Heart right ventricle (tissue), 16 donors: ENCODE measurements at regions not wholly inside any gene's neighbourhood (a gene's known extent, or its start where the extent isn't known, plus 50 kb on each side); places are given as distances from the start of the nearest gene placed in this dataset.

Experiments used
- ATAC-seq, 8 donors: fragments of 200-7000 bp; cut with Tn5 transposase; one replicate each; pipeline ENCODE4 v1.9.1; 2020; ENCODE audit warnings: mild to moderate bottlenecking in 8 of 8, moderate library complexity in 8 of 8, moderate number of reproducible peaks in 1 of 8
- DNase-seq, 2 donors: peaks; one replicate each; pipeline ENCODE4 v3.0.0-alpha.2; 2020
- H3K27ac ChIP-seq, 10 donors: fragments of 200-600 bp; sonication (generic) in 2 of 10; one replicate each; pipeline versions ENCODE4 v1.5.0 to v1.8.0; 2020 to 2022; ENCODE audit warnings: mild to moderate bottlenecking in 3 of 10
- H3K27me3 ChIP-seq, 7 donors: fragments of 200-600 bp; one replicate each; pipeline ENCODE4 v1.8.0; 2021 to 2022; ENCODE audit warnings: mild to moderate bottlenecking in 2 of 7
- H3K36me3 ChIP-seq, 9 donors: fragments of 200-600 bp; sonication (generic) in 1 of 9; one replicate each; pipeline versions ENCODE4 v1.5.0 to v1.8.0; 2020 to 2022; ENCODE audit warnings: mild to moderate bottlenecking in 2 of 9
- H3K4me1 ChIP-seq, 9 donors: fragments of 200-600 bp; sonication (generic) in 1 of 9; one replicate each; pipeline versions ENCODE4 v1.5.0 to v1.8.0; 2020 to 2022; ENCODE audit warnings: mild to moderate bottlenecking in 4 of 9
- H3K4me3 ChIP-seq, 10 donors: fragments of 200-600 bp; sonication (generic) in 2 of 10; one replicate each; pipeline versions ENCODE4 v1.5.0 to v1.8.0; 2020 to 2022; ENCODE audit warnings: mild to moderate bottlenecking in 7 of 10, moderate library complexity in 2 of 10
- H3K9me3 ChIP-seq, 11 donors: fragments of 200-600 bp in 10 of 11; sonication (generic) in 2 of 11; one replicate each; pipeline versions ENCODE4 v1.5.0 to v1.8.0; 2013 to 2022; ENCODE audit warnings: mild to moderate bottlenecking in 2 of 11, control low read depth in 1 of 11, moderate library complexity in 1 of 11
- WGBS, 2 donors: extraction: QIAGEN DNeasy Blood & Tissue Kit; methylation state at CpG; one replicate each; pipeline ENCODE4 v1.1.7; 2013; ENCODE audit warnings: inconsistent platforms in 1 of 2; 5-methylcytosine and 5-hydroxymethylcytosine counted together
- intact Hi-C, 10 donors: fragments of 100-400 bp; cut with DNase I; formaldehyde crosslinking; loops; one replicate each; pipeline versions ENCODE4 v1.11.1 to v1.14.2; 2022
- TF ChIP-seq, protein P1 (sequence below), 9 donors: fragments of 200-600 bp; sonication (generic) in 2 of 9; IDR thresholded peaks; one replicate each; pipeline versions ENCODE4 v1.5.0 to v1.8.0; 2021 to 2022; ENCODE audit warnings: antibody characterized with exemption in 9 of 9, mild to moderate bottlenecking in 5 of 9, moderate library complexity in 1 of 9
- donor health status: Arrhythmogenic right ventricular cardiomyopathy.
- donor health status: ischemic (EF 13 %, LVEDD 7.1; RV severe dilation, severe dysfunction).
- donor health status: healthy with polysubstance abuse.
- donor health status: DM: no; HTN: yes; CAD: no.
- donor health status: DM: no; HTN: no; CAD: no.
- donor health status: ischemic (EF 25% LVEDD 6.9; RV normal size, moderate dysfunction).
- donor health status: ischemic (EF 25% LVEDD 5.7; RV mildly dilated, moderate dysfunction).
- donor health status: healthy.
- donor health status: DM: yes; HTN: yes; CAD: no.
- donor health status: Ischemic cardiomyopathy.
- donor health status: ischemic (EF 35%, LVEDD 5.7; RV mildly dilated, moderate dysfunction).
- donor health status: nonischemic (EF 11% LVEDD 7.7; RV severe dilation, severe dysfunction).
- donor health status: DM: yes; HTN: yes; CAD: no.
- donor health status: PGD.
- donor health status: ischemic (EF 29% LVEDD 5.4; RV normal size, mild dysfunction).
- donor health status: nonischemic (EF 23%, LVEDD 6.1; RV moderate dilation, normal function).

DNA sequence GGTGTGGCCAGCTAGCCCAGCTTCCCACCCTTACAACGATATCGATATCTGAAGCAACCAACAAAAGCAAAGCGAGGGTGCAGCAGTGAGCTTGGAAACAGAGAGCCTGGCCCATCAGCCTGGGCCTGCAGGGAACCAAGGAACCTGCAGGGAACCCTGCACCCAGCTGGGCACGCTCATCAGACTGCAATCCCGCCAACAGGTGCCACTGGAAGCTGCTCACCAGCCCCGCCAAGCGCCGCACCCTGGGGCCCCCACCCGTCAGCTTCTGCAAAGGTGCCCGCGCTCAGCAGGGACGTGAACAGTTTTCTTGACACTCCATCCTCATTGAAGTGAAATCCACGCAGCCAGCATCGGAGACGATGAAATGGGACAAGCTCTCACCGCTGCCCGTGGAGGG is 250.7 kb downstream of the RBFOX3 start:
- WGBS, 2 donors = 80 to 82% methylated on average over 17 of the region's 17 CpGs
- peaks cover 4 to 88% (median 78%) of the 10 kb centered on the region in 7 donors for H3K27me3 ChIP-seq

DNA sequence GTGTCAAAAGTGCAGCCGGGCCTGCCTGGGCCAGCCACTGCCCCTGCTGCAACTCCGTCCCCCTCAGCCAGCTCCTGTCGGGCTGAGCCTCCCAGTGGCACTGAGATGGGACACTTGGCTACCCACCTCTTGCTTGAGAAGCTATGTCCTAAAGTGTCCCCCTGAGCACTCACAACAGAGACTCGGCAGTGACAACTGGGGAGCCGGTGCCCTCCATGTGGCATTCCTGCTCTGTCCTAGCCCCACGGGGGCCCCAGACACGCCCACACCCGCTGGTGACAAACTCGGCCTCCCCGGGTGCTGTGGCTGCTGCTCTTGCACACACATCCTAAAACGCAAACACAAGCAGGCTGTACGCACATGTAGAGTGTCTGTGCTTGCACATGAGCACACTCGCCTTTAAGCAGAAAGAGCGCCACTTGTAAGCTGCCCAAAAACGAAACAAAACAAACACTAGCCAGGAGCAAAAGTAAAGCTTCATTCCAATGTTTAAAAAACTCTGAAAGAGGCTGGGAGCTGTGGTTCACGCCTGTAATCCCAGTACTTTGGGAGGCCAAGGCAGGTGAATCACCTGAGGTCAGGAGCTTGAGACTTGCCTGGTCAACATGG is 253.9 kb downstream of the RBFOX3 start:
- no peak for DNase-seq
- Histone ChIP-seq H3K27ac (no peak overlapping the region), H3K9me3 (peaks cover 0 to 8% (median 0%) of the 10 kb centered on the region in 11 donors), H3K36me3 (no peaks in the 10 kb centered on the region), H3K4me3 (no peak overlapping the region), H3K4me1 (no peaks in the 10 kb centered on the region), H3K27me3 (peaks cover 4 to 91% (median 84%) of the 10 kb centered on the region in 7 donors)
- intact Hi-C loops = loop anchor here in 1 of 10 donors (10.0 kb wide), 1 partner anchor 102 kb away; no protein-coding TSS in a partner anchor
- no peak for ATAC-seq
- TF ChIP-seq, protein P1, sequence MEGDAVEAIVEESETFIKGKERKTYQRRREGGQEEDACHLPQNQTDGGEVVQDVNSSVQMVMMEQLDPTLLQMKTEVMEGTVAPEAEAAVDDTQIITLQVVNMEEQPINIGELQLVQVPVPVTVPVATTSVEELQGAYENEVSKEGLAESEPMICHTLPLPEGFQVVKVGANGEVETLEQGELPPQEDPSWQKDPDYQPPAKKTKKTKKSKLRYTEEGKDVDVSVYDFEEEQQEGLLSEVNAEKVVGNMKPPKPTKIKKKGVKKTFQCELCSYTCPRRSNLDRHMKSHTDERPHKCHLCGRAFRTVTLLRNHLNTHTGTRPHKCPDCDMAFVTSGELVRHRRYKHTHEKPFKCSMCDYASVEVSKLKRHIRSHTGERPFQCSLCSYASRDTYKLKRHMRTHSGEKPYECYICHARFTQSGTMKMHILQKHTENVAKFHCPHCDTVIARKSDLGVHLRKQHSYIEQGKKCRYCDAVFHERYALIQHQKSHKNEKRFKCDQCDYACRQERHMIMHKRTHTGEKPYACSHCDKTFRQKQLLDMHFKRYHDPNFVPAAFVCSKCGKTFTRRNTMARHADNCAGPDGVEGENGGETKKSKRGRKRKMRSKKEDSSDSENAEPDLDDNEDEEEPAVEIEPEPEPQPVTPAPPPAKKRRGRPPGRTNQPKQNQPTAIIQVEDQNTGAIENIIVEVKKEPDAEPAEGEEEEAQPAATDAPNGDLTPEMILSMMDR (IDR thresholded peaks at IDR 0.05) = no peak
- 73 to 78% methylated on average over 16 of the region's 16 CpGs for WGBS, 2 donors

More for the DNA sequence above, 250.7 kb downstream of the RBFOX3 start:
- ATAC-seq (no peak), DNase-seq (no peak)
- no peak overlapping the region for H3K4me3 ChIP-seq
- TF ChIP-seq, protein P1 (IDR thresholded peaks at IDR 0.05) = no peak
- no peaks in the 10 kb centered on the region for H3K9me3 ChIP-seq
- intact Hi-C loops = no loop called here
- no peaks in the 10 kb centered on the region for H3K36me3 ChIP-seq
- H3K27ac ChIP-seq = no peak overlapping the region
- no peaks in the 10 kb centered on the region for H3K4me1 ChIP-seq

DNA sequence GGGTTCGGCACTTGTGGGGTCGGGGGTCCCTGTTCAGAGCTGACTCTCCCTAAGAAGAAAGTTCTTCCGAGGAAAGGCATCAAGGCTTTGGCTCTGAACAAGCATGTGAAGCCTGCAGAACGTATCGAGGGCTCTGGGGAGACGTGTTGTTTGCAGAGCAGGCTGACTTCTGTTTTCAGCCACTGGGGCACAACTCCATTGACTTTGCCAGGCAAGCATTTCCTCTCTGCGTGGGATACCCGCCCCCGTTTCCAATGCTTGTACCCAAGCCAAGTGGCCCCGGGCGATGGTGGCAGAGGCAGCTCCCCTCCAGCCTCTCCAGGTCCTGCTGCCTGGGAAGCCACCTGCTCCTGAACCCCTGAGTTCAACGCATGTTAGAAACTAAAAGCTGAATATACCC is 255.7 kb downstream of the RBFOX3 start:
- H3K4me1 ChIP-seq = no peaks in the 10 kb centered on the region
- H3K27ac ChIP-seq = no peak overlapping the region
- TF ChIP-seq, protein P1 (IDR thresholded peaks at IDR 0.05) = no peak
- 61 to 69% methylated on average over 12 of the region's 12 CpGs for WGBS, 2 donors
- ATAC-seq = no peak
- peaks cover 0 to 10% (median 0%) of the 10 kb centered on the region in 11 donors for H3K9me3 ChIP-seq
- peaks cover 4 to 95% (median 86%) of the 10 kb centered on the region in 7 donors for H3K27me3 ChIP-seq
- no peak overlapping the region for H3K4me3 ChIP-seq
- no peaks in the 10 kb centered on the region for H3K36me3 ChIP-seq
- DNase-seq = no peak
- intact Hi-C loops = loop anchor here in 1 of 10 donors (10.0 kb wide), 1 partner anchor 100 kb away; no protein-coding TSS in a partner anchor

DNA sequence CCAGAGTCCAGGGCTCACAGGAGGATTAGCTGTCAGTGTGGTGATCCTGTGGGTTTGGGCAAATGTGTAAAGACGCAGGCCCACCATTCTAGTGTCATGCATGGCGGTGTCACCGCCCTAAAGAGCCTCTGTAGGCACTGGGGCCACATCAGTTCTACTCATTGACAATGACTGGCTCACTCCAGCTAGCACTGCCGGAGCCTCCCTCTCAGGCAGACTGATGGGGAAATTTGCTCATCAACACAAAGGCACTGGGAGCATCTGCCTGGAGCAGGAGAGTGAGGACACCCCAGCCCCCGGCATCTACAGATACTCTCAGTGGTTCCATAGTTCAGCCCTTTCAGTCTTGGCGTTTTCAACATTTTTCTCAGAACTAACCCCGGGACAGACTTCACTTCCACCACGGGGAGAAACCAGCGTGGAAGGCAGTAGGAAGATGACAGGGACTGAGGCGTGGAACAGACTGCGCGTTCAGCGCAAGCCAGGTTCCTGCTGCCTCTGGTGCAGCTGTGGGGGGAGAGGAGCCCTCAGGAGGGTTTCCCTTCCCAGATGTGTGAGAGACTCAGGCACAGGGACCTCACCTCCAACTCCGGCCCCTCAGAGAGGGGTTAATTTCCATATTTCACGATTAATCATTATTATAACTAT is 256.6 kb downstream of the RBFOX3 start:
- no peaks in the 10 kb centered on the region for H3K36me3 ChIP-seq
- WGBS, 2 donors = 79 to 81% methylated on average over 15 of the region's 15 CpGs
- DNase-seq (no peak), ATAC-seq (no peak)
- H3K4me3 ChIP-seq = no peak overlapping the region
- H3K27ac ChIP-seq = no peak overlapping the region
- H3K27me3 ChIP-seq = peaks cover 4 to 94% (median 87%) of the 10 kb centered on the region in 7 donors
- H3K4me1 ChIP-seq = no peaks in the 10 kb centered on the region
- intact Hi-C loops = loop anchor here in 1 of 10 donors (10.0 kb wide), 1 partner anchor 99 kb away; no protein-coding TSS in a partner anchor
- peaks cover 0 to 10% (median 0%) of the 10 kb centered on the region in 11 donors for H3K9me3 ChIP-seq
- TF ChIP-seq, protein P1 (IDR thresholded peaks at IDR 0.05) = no peak
